Astrocyte (in vitro differentiated cells and primary cell): ENCODE measurements at regions not wholly inside any gene's neighbourhood (a gene's known extent, or its start where the extent isn't known, plus 50 kb on each side); places are given as distances from the start of the nearest gene placed in this dataset.

ENCODE experiments used
- CTCF ChIP-seq: IDR thresholded peaks from 2 replicates; pipeline ENCODE4 v1.5.1; 2011; ENCODE audit warnings: low read depth, mild to moderate bottlenecking, inconsistent platforms, low read length, moderate library complexity; ENCODE audit not compliant: insufficient read depth
- EZH2 ChIP-seq: IDR thresholded peaks from 2 replicates; pipeline ENCODE4 v1.6.1; 2012; ENCODE audit warnings: mild to moderate bottlenecking, low read length, inconsistent platforms; ENCODE audit not compliant: insufficient read depth

DNA sequence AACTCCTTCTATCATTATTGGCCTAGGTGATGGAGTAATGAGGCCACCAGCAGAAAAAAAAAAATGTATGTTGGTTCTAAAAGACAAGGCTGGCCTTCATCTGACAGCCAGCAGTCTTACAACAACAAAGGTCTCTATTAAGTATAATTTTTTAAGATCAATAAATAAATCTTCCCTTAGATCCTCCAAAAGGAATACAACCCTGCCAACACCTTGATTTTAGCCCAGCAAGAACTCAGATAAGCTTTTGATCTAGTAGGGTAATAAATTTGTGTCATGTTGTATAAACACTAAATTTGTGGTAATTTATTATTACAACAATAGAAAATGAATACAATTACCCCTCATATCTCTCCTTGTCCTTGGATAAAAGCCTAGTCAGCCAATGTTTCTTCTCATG, 633.2 kb upstream of the FAM174A start:
- TF ChIP-seq EZH2 (no peak), CTCF (no peak)
